Muscle of leg (tissue), 3 donors: ENCODE measurements at regions not wholly inside any gene's neighbourhood (a gene's known extent, or its start where the extent isn't known, plus 50 kb on each side); places are given as distances from the start of the nearest gene placed in this dataset.
"Not testable (repeated sequence)": the region's sequence is repeated elsewhere in the genome, so short reads cannot be mapped to it uniquely, and the experiment has no call there.

Source experiments
- DNase-seq: peaks from one replicate; pipeline ENCODE4 v3.0.0; 2013
- H3K27ac ChIP-seq: one replicate; pipeline ENCODE4 v1.5.1; 2013; ENCODE audit warnings: mild to moderate bottlenecking, low read length, control low read depth
- H3K27me3 ChIP-seq: one replicate; pipeline ENCODE4 v1.6.1; 2013; ENCODE audit warnings: low read length; ENCODE audit not compliant: control insufficient read depth, insufficient read depth
- H3K36me3 ChIP-seq: one replicate; pipeline ENCODE4 v1.6.1; 2013; ENCODE audit warnings: low read length; ENCODE audit not compliant: control insufficient read depth, insufficient read depth
- H3K4me1 ChIP-seq: one replicate; pipeline ENCODE4 v1.6.1; 2013; ENCODE audit warnings: low read length; ENCODE audit not compliant: control insufficient read depth, insufficient read depth
- H3K4me3 ChIP-seq: one replicate; pipeline ENCODE4 v1.5.1; 2013; ENCODE audit warnings: low read length, control low read depth
- H3K9me3 ChIP-seq: replicated peaks from 2 replicates; pipeline ENCODE4 v1.6.1; 2013; ENCODE audit warnings: low read depth, low read length; ENCODE audit not compliant: control insufficient read depth
- WGBS: methylation state at CpG from one replicate; pipeline ENCODE4 v1.1.5; 2013; ENCODE audit warnings: missing lambda C conversion rate; ENCODE audit not compliant: insufficient coverage; 5-methylcytosine and 5-hydroxymethylcytosine counted together

DNA sequence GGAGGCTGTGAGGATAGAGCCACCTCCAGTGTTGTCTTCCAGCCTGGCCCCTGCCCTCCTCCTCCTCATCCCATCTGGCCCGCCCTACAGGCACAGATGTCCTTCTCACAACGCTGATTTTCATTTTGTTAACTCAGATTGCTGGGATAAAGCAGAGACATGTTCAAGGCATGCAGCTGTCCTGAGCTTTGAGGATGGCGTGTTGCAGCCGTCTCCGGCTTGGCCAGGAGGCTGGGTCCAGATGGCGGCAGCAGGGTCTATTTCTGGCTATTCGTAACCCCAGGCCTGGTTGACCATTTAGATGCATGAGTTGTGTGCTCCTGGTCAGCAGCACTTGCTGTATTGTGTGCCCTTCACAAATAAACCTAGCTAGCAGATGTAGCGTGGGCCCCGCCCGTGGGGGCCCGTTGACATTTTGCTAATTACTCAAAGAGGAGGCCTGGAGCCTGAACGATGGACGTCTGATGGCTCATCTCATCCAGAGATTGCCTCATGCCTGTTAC, 185.0 kb downstream of the BANP start:
- peak overlapping the region; percentile 29 for H3K27ac ChIP-seq
- H3K4me3 ChIP-seq, H3K9me3 ChIP-seq, H3K36me3 ChIP-seq: not testable (repeated sequence)
- H3K27me3 ChIP-seq = peaks cover 13% of the 10 kb centered on the region
- peaks cover 36% of the 10 kb centered on the region for H3K4me1 ChIP-seq
- WGBS = 52% methylated on average over 12 of the region's 13 CpGs
- peak; percentile 80 for DNase-seq

DNA sequence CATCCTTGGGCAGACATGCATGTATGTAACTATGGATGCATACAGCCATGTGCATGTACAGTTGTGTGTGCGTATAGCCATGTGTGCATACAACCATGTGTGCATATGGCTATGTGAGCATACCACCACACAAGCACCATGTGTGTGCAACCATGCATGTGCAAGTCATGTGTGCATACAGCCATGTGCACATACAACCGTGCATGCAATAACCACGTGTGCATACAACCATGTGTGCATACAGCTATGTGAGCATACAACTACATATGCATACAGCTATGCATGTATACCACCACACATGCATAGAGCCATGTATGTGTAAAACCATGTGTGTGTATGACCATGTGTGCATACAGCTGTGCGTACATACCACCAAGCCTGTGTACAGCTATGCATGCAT, 185.7 kb downstream of the BANP start:
- not testable (repeated sequence) for H3K36me3 ChIP-seq, H3K9me3 ChIP-seq, H3K27me3 ChIP-seq, H3K27ac ChIP-seq, DNase-seq, H3K4me3 ChIP-seq
- H3K4me1 ChIP-seq = peaks cover 36% of the 10 kb centered on the region
- WGBS = 93% methylated on average over 3 of the region's 4 CpGs

DNA sequence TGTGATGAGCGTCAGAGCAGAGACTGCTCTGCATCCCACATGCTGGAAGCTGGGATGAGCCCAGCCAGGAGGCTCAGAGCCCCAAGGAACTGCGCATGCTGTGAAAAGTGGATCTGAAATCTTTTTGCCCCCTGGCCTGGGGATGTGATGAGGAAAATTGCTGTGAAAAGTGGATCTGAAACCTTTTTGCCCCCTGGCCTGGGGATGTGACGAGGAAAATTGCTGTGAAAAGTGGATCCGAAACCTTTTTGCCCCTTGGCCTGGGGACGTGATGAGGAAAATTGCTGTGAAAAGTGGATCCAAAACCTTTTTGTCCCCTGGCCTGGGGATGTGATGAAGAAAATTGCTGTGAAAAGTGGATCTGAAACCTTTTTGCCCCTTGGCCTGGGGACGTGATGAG, 187.9 kb downstream of the BANP start:
- WGBS = 88% methylated on average over 1 of the region's 6 CpGs

DNA sequence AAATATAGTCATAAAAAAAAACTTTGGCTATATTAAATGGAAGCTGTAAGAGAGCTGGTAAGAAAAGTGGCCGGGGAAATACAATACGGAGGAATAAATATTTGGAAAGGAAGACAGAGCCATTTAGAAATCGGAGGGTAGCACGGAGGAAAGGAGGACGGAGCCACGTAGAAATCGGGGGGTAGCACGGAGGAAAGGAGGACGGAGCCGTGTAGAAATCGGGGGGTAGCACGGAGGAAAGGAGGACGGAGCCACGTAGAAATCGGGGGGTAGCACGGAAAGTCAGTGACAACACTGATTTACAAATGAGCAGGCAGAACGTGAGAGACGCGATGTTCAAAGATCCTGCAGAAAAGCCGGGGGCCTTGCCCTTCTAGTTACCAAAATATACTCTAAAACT, 189.0 kb downstream of the BANP start:
- H3K4me1 ChIP-seq = peaks cover 15% of the 10 kb centered on the region
- DNase-seq, H3K9me3 ChIP-seq, H3K27ac ChIP-seq, H3K4me3 ChIP-seq, H3K27me3 ChIP-seq, H3K36me3 ChIP-seq: not testable (repeated sequence)
- WGBS = 94% methylated on average over 15 of the region's 20 CpGs

More for the DNA sequence above, 187.9 kb downstream of the BANP start:
- not testable (repeated sequence) for DNase-seq, H3K27ac ChIP-seq, H3K9me3 ChIP-seq, H3K4me3 ChIP-seq, H3K27me3 ChIP-seq, H3K36me3 ChIP-seq
- peaks cover 24% of the 10 kb centered on the region for H3K4me1 ChIP-seq

DNA sequence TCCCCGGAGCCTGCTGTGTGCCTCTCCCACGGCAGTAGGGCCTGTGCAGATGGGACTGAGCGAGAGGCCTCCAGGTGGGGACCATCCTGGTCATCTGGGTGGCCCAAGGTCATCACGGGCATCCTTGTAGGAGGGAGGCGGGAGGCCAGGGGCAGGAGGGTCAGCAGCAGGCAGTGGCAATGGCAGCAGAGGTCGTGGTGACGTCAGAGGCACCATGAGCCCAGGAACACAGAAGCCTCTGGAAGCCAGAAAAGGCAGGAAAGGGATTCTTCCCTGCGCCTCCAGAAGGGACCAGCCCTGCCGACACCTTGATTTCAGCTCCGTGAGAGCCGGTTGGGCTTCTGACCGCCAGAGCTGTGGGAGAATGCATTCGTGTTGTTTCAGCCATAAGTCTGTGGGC, 190.3 kb downstream of the BANP start:
- WGBS = 72% methylated on average over 6 of the region's 13 CpGs
- Histone ChIP-seq H3K27ac (no peak overlapping the region), H3K4me1 (peaks cover 5% of the 10 kb centered on the region), H3K9me3 (peaks cover 7% of the 10 kb centered on the region), H3K36me3 (no peaks in the 10 kb centered on the region), H3K27me3 (peaks cover 2% of the 10 kb centered on the region), H3K4me3 (no peak overlapping the region)
- no peak for DNase-seq

DNA sequence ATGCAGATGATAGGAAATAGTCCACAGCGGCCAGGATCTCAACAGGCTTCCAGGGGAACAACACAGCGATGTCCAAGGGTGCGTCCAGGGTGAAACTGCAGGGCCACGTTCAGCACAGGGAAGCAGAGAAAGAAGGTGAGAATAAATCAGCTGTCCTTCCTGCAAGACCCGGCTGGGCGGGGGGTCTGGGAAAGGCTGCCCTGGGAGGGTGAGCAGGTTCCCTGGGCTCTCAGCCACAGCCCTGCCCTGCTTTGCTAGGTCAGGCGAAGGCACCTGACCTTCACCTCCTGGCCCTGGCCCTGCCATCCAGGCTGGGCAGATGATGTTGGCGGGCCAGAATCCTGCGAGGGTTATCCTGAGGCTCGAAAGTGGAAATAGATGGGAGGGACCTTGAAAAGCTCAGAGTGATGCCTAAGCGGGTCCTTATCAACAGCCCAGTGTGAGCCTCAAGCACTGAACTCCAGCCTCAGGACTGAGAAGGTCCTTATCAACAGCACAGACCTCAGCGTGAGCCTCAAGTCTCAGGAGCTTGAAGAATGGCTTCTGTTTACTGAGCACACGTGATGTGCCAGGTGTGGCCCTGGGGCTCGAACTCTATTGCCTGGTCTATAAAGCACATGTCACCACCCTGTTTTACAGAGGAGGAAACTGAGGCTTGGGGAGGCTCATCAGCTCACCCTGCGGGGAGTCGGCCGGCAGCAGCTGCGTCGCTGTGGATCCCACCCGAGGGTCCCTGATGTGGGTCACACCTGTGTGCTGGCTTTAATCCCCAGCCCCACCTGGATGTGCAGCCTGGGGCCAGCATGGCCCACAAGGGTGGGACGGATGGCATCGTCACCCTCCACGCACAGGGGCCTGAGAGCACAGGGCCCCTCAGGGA, 191.1 kb downstream of the BANP start:
- H3K27me3 ChIP-seq, H3K4me1 ChIP-seq, DNase-seq, H3K36me3 ChIP-seq, H3K9me3 ChIP-seq, H3K27ac ChIP-seq, H3K4me3 ChIP-seq: not testable (repeated sequence)
- WGBS = 82% methylated on average over 16 of the region's 23 CpGs

DNA sequence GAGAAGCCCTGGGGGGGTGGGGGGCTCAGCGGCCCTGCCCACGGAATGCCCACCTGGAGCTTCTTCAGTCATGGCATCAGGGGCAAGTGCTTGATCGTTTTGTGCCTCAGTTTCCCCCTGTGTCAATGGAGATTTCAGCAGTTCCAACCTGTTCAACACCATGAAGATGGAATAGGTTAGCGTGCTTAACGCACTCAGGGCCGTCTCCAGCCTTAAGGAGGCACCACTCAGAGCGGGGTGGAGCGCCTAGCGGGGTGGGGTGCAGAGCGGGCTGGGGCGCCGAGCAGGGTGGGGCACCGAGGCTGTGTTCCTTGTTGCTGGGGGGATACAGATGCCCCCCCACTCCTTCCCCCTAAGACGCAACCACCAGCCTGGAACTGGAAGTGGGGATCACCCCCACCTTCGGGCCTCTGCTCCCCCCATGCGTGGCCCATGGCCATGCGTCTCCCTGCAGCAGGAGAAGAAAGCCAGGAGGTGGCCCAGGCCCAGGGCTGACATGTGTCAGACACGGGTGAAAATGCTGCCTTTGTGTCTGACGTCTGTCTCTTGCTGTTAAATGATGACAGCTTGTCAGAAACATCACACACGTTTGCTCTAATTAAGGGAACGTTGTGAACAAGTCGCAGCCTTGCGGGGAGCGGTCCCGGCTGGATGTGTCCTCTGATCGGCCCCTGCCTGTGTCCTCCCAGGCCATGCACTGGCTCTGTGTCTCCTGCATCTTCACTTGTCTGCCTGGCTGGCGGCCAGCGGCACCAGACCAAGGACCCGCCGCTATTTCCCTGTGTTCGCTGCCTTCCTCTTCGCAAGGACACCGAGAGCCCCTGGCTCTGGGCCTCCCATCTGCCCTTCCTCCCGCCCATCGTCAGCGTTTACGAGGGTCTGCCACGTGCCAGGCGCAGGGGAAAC, 192.1 kb downstream of the BANP start:
- H3K27me3 ChIP-seq, H3K4me1 ChIP-seq, H3K27ac ChIP-seq, H3K9me3 ChIP-seq, H3K4me3 ChIP-seq, H3K36me3 ChIP-seq, DNase-seq: not testable (repeated sequence)
- 52% methylated on average over 10 of the region's 39 CpGs for WGBS

DNA sequence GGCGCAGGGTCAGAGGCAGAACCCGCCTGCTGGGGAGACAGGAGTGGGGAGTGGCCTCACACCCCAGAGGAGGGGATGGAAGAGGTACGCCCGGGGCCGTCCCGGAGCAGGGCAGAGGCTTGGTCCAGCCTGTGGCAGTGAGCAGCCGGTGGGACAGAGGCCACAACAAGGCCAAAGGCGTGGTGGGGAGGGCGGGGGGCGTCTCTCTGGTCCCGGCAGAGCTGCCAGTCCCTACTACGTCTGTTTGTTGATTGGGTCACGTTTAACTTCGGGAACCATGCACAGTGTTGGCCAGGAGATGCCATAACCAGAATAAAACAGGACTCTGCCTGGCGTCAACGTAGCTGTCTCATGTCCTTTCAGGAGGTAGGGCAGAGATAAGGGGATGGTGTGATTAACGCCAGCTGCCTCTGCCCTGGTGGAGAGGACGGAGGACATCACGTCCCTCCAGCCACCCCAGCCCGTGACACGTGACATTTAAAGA, 192.8 kb downstream of the BANP start:
- H3K27ac ChIP-seq = no peak overlapping the region
- 49% methylated on average over 8 of the region's 21 CpGs for WGBS
- peaks cover 2% of the 10 kb centered on the region for H3K9me3 ChIP-seq
- no peak overlapping the region for H3K4me3 ChIP-seq
- H3K36me3 ChIP-seq = no peaks in the 10 kb centered on the region
- H3K4me1 ChIP-seq = peaks cover 3% of the 10 kb centered on the region
- peaks cover 2% of the 10 kb centered on the region for H3K27me3 ChIP-seq
- no peak for DNase-seq

DNA sequence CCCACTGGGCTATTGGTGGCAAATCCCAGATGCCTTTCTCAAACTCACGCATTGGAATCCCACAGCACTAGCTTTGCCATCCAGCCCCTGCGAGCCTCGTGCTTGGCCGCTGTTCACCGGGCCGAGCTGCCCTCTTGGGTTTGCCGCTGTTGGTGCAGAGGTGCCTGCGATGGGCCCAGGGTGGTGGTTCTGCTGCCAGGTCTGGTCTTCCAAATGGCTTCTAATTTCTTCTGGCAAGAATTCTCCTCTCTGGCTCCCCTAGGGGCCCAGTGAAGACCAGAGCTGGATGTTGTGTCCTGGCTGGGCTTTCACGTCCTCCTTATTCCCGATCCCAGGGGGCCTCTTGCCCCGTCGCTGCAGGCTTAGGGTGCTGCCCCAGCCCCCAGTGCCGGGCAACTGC, 194.1 kb downstream of the BANP start:
- not testable (repeated sequence) for H3K27me3 ChIP-seq, H3K9me3 ChIP-seq, H3K4me1 ChIP-seq, H3K27ac ChIP-seq, DNase-seq, H3K36me3 ChIP-seq, H3K4me3 ChIP-seq
- WGBS = 65% methylated on average over 4 of the region's 13 CpGs

DNA sequence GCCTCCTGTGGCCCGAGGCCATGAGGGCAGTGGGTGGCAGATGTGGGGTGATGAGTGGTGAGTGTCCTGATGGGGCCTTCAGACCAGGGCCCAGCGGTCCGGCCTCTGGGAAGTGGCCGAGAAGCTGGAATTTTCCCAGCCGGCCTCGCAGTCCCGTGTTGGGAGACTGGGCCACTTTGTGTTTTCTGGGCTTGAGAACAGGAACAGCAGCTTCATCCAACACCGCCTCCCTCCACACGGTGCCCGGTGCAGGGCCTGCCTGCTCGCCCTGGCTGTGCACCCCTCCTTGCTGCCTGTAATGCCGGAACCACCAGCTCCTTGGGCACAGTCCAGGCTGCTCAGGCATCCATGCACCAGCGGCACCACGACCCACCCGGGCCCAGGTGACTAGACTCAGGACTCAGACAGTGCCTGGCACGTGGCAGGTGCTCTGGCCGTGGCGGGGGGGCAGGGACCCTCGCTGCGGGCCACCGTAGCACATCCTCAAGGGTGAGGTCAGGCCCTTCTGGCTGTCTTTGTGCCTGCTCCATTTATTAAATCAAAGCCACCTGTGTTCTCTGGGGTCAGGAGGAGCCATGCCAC, 194.7 kb downstream of the BANP start:
- H3K27ac ChIP-seq, H3K4me3 ChIP-seq, H3K36me3 ChIP-seq, H3K27me3 ChIP-seq, DNase-seq, H3K4me1 ChIP-seq, H3K9me3 ChIP-seq: not testable (repeated sequence)
- WGBS = 83% methylated on average over 21 of the region's 21 CpGs
